ENCODE measurements at regions not wholly inside any gene's neighbourhood (a gene's known extent, or its start where the extent isn't known, plus 50 kb on each side); places are given as distances from the start of the nearest gene placed in this dataset.

GRCh38 chr20:40278673-40279072 lies 410.4 kb downstream of the MAFB start:
- 87% methylated on average over 3 of the region's 3 CpGs for whole genome bisulfite sequencing (ENCODE audit: low lambda C conversion rate, missing lambda C conversion rate)
- no peaks in the 10 kb centered on the region for H3K9me3 ChIP-seq (ENCODE audit: low read depth)
- no peaks in the 10 kb centered on the region for H3K36me3 ChIP-seq (replicated peaks; ENCODE audit: insufficient read depth, low read depth)
- H4K20me1 ChIP-seq (ENCODE audit: insufficient read depth, poor library complexity, severe bottlenecking) = no peaks in the 10 kb centered on the region
- no peak overlapping the region for H3K27ac ChIP-seq
- H3K4me3 ChIP-seq = no peak overlapping the region
- no peaks in the 10 kb centered on the region for H3K79me2 ChIP-seq
- H2AFZ ChIP-seq = no peak overlapping the region
- H3K4me2 ChIP-seq = no peak overlapping the region
- peaks cover 3% of the 10 kb centered on the region for H3K4me1 ChIP-seq (ENCODE audit: insufficient read depth)
- TF ChIP-seq EZH2 (IDR thresholded peaks at IDR 0.05; ENCODE audit: borderline replicate concordance) (no peak), CTCF (IDR thresholded peaks at IDR 0.05; ENCODE audit: poor library complexity) (no peak), EZH2phosphoT487 (IDR thresholded peaks at IDR 0.05; ENCODE audit: low read depth, severe bottlenecking, unreplicated experiment) (no peak)
- H3K27me3 ChIP-seq = peaks cover 10% of the 10 kb centered on the region
- no peak for DNase-seq (ENCODE audit: low spot score)
- no peaks in the 10 kb centered on the region for H3K9me2 ChIP-seq (replicated peaks; ENCODE audit: insufficient read depth)

- TF ChIP-seq CTCF (IDR thresholded peaks at IDR 0.05; ENCODE audit: poor library complexity) = no peak
- TF ChIP-seq EZH2 (IDR thresholded peaks at IDR 0.05; ENCODE audit: borderline replicate concordance) = no peak
- TF ChIP-seq EZH2phosphoT487 (IDR thresholded peaks at IDR 0.05; ENCODE audit: low read depth, severe bottlenecking, unreplicated experiment) = no peak
- H4K20me1 ChIP-seq (ENCODE audit: insufficient read depth, poor library complexity, severe bottlenecking) = no peaks in the 10 kb centered on the region
- H3K27me3 ChIP-seq = peaks cover 10% of the 10 kb centered on the region
- DNase-seq (ENCODE audit: low spot score) = no peak
- H3K9me3 ChIP-seq (ENCODE audit: low read depth) = no peaks in the 10 kb centered on the region
- H2AFZ ChIP-seq = no peak overlapping the region
- no peak overlapping the region for H3K4me2 ChIP-seq
- peaks cover 3% of the 10 kb centered on the region for H3K4me1 ChIP-seq (ENCODE audit: insufficient read depth)
- H3K79me2 ChIP-seq = no peaks in the 10 kb centered on the region
- H3K9me2 ChIP-seq (replicated peaks; ENCODE audit: insufficient read depth) = no peaks in the 10 kb centered on the region
- WGBS (ENCODE audit: low lambda C conversion rate, missing lambda C conversion rate) = 65% methylated on average over 4 of the region's 4 CpGs
- no peak overlapping the region for H3K4me3 ChIP-seq
- no peaks in the 10 kb centered on the region for H3K36me3 ChIP-seq (replicated peaks; ENCODE audit: insufficient read depth, low read depth)
- no peak overlapping the region for H3K27ac ChIP-seq
Observed at GRCh38 chr20:40276301-40276700, 412.7 kb downstream of the MAFB start.

GRCh38 chr20:40275738-40276137 lies 413.3 kb downstream of the MAFB start:
- peaks cover 3% of the 10 kb centered on the region for H3K4me1 ChIP-seq (ENCODE audit: insufficient read depth)
- TF ChIP-seq EZH2 (IDR thresholded peaks at IDR 0.05; ENCODE audit: borderline replicate concordance) (no peak), CTCF (IDR thresholded peaks at IDR 0.05; ENCODE audit: poor library complexity) (no peak), EZH2phosphoT487 (IDR thresholded peaks at IDR 0.05; ENCODE audit: low read depth, severe bottlenecking, unreplicated experiment) (no peak)
- peaks cover 10% of the 10 kb centered on the region for H3K27me3 ChIP-seq
- WGBS (ENCODE audit: low lambda C conversion rate, missing lambda C conversion rate) = 44% methylated on average over 10 of the region's 10 CpGs
- DNase-seq (ENCODE audit: low spot score) = no peak
- H4K20me1 ChIP-seq (ENCODE audit: insufficient read depth, poor library complexity, severe bottlenecking) = no peaks in the 10 kb centered on the region
- H3K9me3 ChIP-seq (ENCODE audit: low read depth) = no peaks in the 10 kb centered on the region
- no peaks in the 10 kb centered on the region for H3K36me3 ChIP-seq (replicated peaks; ENCODE audit: insufficient read depth, low read depth)
- H3K4me3 ChIP-seq = no peak overlapping the region
- H3K9me2 ChIP-seq (replicated peaks; ENCODE audit: insufficient read depth) = no peaks in the 10 kb centered on the region
- H3K4me2 ChIP-seq = no peak overlapping the region
- no peak overlapping the region for H2AFZ ChIP-seq
- no peak overlapping the region for H3K27ac ChIP-seq
- no peaks in the 10 kb centered on the region for H3K79me2 ChIP-seq
